ENCODE measurements at regions not wholly inside any gene's neighbourhood (a gene's known extent, or its start where the extent isn't known, plus 50 kb on each side); places are given as distances from the start of the nearest gene placed in this dataset.

DNA sequence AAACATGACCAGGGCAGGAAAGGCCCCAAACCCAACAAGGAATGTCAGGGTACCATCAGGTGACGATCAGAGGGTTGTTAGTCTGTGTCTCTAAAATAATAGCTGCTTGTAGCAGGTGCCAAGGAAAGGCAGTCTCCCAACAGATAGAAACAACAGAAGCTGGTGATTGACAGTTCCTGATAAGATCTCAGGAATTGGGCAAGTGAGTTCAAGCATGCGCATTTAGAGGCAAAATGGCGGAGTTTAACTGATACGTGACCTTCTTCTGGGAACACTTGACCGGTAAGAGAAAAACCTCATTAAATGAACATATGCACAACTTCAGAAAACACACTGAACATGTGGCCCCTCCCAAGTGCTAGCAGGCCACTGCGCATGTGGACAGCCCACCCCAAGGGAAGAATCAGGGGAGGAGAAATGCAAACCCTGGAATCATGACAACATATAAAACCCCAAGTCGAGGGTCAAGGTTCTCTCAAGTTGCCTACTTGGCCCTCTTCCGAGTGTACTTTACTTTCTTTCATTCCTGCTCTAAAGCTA is 664.9 kb downstream of the KCNJ3 start:
- no peaks in the 10 kb centered on the region for H3K4me1 ChIP-seq (ENCODE audit: control insufficient read depth, insufficient read depth, low read length)
- H3K4me3 ChIP-seq (ENCODE audit: insufficient read depth, low read depth, low read length): no peak overlapping the region
- BruUV-seq (replicated peaks): no TSS peak
- no peaks in the 10 kb centered on the region for H3K36me3 ChIP-seq (ENCODE audit: control insufficient read depth, insufficient read depth, low read length)
- no peak overlapping the region for H2BK20ac ChIP-seq (ENCODE audit: low read depth, low read length)
- H2BK120ac ChIP-seq (ENCODE audit: low read depth, low read length): no peak overlapping the region
- H4K91ac ChIP-seq (ENCODE audit: insufficient read depth, low read depth, low read length): no peak overlapping the region
- dilution Hi-C loops (cut with HindIII; ENCODE audit: low sequenced_read_pairs, unreplicated experiment): no loop called here
- intact Hi-C loops (cut with micrococcal nuclease): no loop called here
- no peak overlapping the region for H2BK15ac ChIP-seq (ENCODE audit: low read depth, low read length)
- H3K27ac ChIP-seq (ENCODE audit: insufficient read depth, low read length): no peak overlapping the region
- no peak overlapping the region for H3K56ac ChIP-seq (ENCODE audit: extremely low read depth, insufficient read depth, low read length)
- DNase-seq: no peak
- in situ Hi-C loops (cut with MboI; ENCODE audit: low sequenced_read_pairs): no loop called here
- H3K4me2 ChIP-seq (ENCODE audit: low read depth, low read length): no peak overlapping the region
- H3K9me3 ChIP-seq (ENCODE audit: control insufficient read depth, insufficient read depth, low read length): no peaks in the 10 kb centered on the region
- no peak overlapping the region for H2AK5ac ChIP-seq (ENCODE audit: low read depth, low read length)
- H3K79me1 ChIP-seq (ENCODE audit: low read depth in 1 of 2, low read length in 2 of 2): no peaks in the 10 kb centered on the region
- H2AK9ac ChIP-seq (replicated peaks; ENCODE audit: low read depth, low read length, poor library complexity): no peak overlapping the region
- H3K23ac ChIP-seq (ENCODE audit: low read depth, low read length): no peak overlapping the region
- no peak overlapping the region for H4K5ac ChIP-seq (ENCODE audit: low read depth, low read length)
- no peaks in the 10 kb centered on the region for H4K20me1 ChIP-seq (ENCODE audit: insufficient read depth, low read length)
- H2BK5ac ChIP-seq (ENCODE audit: low read depth, low read length, poor library complexity, severe bottlenecking): no peak overlapping the region
- H3K18ac ChIP-seq (ENCODE audit: low read depth, low read length): no peak overlapping the region
- no peak overlapping the region for H2AFZ ChIP-seq (replicated peaks; ENCODE audit: low read length, poor library complexity)
- no peak for TF ChIP-seq MAZ (IDR thresholded peaks at IDR 0.05; ENCODE audit: borderline replicate concordance, low read depth, low read length)
- TF ChIP-seq NFE2L2 (IDR thresholded peaks at IDR 0.05; ENCODE audit: low read depth, low read length): no peak
- no peak for TF ChIP-seq SMC3 (IDR thresholded peaks at IDR 0.05; ENCODE audit: low read depth, low read length)
- no peak for TF ChIP-seq RAD21 (IDR thresholded peaks at IDR 0.05; ENCODE audit: low read length)
- no peak for TF ChIP-seq CEBPB (IDR thresholded peaks at IDR 0.05; ENCODE audit: low read depth, low read length)
- H3K27me3 ChIP-seq (ENCODE audit: control insufficient read depth, insufficient read depth, low read length): no peaks in the 10 kb centered on the region
- H3K4ac ChIP-seq (ENCODE audit: low read depth, low read length): no peak overlapping the region
- no peaks in the 10 kb centered on the region for H3K9me1 ChIP-seq (ENCODE audit: insufficient read depth, low read length)
- no peak overlapping the region for H4K8ac ChIP-seq (ENCODE audit: low read depth in 2 of 2, low read length in 2 of 2)
- WGBS, 2 experiments (ENCODE audit: extremely low coverage in 2 of 2, insufficient read length in 1 of 2): 72% methylated on average over 2 of the region's 8 CpGs; no CpG with 5 or more reads in 1 of the 2 experiments
- H3K14ac ChIP-seq (replicated peaks; ENCODE audit: low read depth, low read length): no peak overlapping the region
- ChIA-PET POLR2A (ENCODE audit: unreplicated experiment) (no interaction called here), CTCF (no interaction called here)
- no peak overlapping the region for H3K9ac ChIP-seq (ENCODE audit: low read depth, low read length)
- no peak for ATAC-seq (ENCODE audit: low read depth)

Data from IMR-90 (cell line).